GM18498 (cell line): ENCODE measurements at regions not wholly inside any gene's neighbourhood (a gene's known extent, or its start where the extent isn't known, plus 50 kb on each side); places are given as distances from the start of the nearest gene placed in this dataset.

ENCODE experiments used
- ATAC-seq: cut with Tn5 transposase; IDR thresholded peaks from one replicate; pipeline ENCODE4 v1.9.1; 2021; ENCODE audit warnings: mild to moderate bottlenecking, moderate library complexity; ENCODE audit not compliant: unreplicated experiment

- no peak for ATAC-seq
Observed at GRCh38 chr4:126697748-126698147, 935.0 kb upstream of the INTU start.

DNA sequence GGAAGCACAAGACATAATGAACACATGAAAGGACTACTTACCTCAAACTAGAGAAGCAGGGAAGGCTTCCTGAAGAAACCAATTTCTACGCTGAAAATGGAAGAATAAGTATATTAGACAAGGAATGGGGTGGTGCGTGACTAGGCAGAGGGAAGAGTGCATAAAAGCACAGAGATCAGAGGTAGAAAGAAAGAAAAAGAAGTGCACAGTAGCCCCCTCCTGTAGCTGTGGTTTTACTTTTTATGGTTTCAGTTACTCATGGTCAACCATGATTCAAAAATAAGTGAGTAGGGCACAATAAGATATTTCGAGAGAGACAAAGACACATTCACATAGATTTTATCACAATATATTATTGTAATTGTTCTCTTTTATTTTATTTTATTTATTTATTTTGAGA lies 934.5 kb upstream of the INTU start:
- no peak for ATAC-seq

GRCh38 chr4:126701756-126702155 lies 931.0 kb upstream of the INTU start:
- no peak for ATAC-seq

DNA sequence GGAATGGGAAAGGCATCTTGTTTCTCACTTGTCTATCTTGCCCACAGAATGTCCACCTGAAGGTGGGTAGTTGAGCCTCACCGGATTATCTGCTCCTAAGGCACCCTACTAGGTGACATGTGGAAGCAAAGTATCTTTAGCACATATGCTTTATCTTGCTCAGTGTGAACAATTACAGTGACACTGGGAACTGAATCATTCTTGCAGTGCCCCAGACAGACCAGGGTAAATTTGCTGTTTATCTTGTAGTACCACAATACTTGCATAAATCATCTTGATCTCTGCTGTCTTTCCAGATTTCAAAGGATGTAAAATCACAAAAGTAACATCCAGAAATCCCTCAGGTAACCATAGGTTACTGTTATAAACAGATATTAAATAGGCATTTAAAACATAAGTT lies 930.0 kb upstream of the INTU start:
- no peak for ATAC-seq

DNA sequence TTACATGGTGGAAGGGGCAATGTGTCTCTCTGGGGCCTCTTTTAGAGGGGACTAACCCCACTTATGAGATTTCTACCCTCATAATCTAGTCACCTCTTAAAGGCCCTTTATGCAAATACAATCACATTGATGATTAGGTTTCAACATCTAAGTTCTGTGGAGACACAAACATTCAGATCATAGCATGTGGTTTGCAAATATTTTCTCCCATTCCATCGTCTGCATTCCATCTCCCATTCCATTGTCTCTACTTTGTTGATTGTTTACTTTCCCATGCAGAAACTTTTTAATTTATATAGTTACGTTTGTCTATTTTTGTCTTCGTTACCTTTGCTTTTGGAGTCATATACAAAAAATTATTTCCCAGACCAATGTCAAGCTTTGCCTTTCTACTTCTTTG lies 927.5 kb upstream of the INTU start:
- no peak for ATAC-seq

DNA sequence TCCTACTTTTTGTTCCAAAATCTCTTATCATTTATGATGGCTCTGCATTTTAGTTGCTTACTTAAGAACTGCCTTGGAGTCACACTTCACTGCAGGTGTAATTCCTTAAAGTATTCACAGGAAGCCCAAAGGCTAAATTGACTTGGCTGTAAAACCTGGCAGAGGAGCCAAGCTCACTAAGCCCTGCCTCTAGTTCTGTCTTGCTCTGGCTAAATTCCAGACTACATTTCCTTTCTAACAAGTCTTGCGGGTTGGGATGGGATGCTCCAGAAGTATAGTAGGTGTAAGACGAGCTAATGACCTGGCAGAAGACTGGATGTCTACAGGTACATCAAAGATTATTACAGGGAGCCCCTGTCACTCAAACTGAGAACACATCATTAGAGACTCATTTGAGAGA lies 924.0 kb upstream of the INTU start:
- ATAC-seq = no peak

DNA sequence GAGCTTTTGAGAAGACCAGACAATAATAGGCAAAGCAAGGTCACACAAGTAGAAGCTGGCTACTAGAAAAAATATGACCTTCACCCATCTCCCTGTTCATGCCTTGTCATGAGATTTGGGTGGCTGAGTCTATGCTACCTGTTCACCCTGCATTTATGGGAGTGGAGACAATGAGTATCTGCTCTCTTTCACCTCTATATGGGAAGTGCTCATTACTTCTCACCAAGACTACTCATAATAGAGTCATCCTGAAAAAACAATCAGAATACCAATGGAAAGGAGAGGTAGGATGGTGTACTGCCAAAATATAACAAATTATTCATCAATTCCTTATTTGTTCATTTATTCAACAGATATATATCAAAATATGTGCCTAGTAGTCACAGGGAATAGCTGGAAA lies 921.8 kb upstream of the INTU start:
- ATAC-seq = no peak

GRCh38 chr4:126715067-126715466 lies 917.7 kb upstream of the INTU start:
- no peak for ATAC-seq

GRCh38 chr4:126715681-126716080 lies 917.1 kb upstream of the INTU start:
- ATAC-seq = no peak

- no peak for ATAC-seq
Observed at GRCh38 chr4:126718136-126718535, 914.6 kb upstream of the INTU start.

DNA sequence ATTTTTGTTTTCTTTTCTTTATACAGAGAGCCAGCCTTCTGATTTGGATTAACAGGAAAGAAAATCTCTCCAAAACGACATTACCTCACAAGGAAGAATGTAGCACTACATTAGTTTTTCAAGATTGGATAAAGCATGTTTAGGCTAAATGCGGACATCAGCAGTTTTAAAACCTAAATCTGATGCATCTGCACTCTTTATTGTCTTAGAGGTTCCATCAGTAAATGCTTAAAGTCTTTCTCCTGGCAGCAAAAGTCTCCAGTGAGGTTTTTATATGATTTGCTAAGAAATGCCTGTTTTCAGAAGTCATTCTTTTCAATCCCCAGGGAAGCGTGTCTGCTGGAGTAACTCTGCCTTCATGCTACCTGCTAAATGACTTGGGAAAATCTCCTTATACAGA lies 912.9 kb upstream of the INTU start:
- no peak for ATAC-seq

- ATAC-seq = no peak
Observed at GRCh38 chr4:126725906-126726305, 906.9 kb upstream of the INTU start.

DNA sequence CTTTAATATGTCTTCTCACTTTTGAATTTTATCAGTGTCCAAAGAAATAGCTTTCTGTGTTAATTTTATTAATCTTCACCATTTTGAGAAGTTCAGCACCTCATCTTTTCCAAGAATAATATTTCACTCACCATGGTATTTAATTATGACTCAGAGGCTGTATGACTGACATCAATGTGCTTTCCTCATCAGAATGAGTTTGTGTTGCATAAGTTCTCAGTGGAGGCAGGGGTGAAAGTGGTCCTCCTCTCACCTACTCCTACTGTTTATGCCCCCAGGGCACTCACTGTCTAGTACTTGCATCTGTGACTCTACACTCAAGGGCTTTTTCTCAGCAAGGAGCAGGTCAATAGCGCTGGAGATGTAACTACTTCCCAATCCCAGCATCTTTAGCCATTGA lies 905.3 kb upstream of the INTU start:
- ATAC-seq = no peak

GRCh38 chr4:126731062-126731461 lies 901.7 kb upstream of the INTU start:
- ATAC-seq = no peak

DNA sequence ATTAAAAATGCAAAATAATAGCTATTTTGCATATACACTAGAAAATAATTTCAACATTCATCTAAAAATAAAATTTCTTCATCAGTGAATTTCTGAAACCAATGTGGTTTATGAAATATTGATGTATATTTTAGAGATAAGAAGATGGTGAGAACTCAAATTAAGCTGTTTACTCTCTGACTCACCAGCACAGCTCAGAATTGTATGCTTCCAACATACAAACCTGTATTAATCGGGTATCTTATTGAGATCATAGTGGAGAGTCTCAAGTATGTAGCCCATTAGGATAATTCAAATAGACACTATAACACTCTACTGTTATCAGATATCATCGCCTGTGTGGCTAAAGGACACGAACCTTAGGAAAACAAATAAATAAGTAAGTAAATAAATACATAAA lies 899.5 kb upstream of the INTU start:
- ATAC-seq = no peak

- no peak for ATAC-seq
Observed at GRCh38 chr4:126734465-126734864, 898.3 kb upstream of the INTU start.

DNA sequence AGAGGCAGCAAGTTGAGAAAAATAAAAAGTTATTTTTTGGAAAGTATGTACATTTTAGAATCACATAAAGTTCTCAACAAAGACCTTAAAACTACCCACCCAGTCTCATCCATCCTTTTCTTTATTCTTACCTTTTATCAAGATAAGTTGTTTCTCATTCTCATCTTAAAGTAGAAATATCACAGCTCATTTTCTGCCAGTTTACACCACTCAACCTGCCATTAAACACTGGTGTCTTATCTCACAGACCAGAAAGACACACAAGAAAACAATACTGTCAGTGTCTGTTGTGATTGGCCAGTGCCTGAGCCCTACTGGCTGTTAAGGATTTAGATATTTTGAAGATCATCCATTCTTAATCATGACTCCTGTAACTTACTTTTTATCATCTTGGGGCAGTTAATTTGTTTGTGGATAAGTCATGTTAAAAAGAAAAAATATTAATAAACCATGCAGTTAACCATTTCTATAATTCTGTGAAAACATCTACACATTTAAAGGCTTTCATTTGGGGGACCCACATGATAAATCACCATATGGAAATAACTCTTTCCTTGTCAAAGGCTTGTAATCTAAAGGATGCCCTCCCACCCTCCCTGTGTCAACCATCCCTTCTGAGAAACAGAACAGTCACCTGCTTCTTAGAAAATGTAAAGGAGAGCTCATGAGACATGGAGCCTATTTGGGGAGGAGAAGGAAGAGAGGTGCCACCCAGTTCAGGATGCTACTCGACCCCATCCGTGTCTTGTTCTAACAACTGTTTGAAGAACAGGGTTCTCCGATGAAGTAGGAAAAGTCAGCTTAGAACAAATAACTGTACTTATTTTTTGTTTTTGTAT lies 897.2 kb upstream of the INTU start:
- no peak for ATAC-seq

- no peak for ATAC-seq
Observed at GRCh38 chr4:126736133-126736518, 896.6 kb upstream of the INTU start.

DNA sequence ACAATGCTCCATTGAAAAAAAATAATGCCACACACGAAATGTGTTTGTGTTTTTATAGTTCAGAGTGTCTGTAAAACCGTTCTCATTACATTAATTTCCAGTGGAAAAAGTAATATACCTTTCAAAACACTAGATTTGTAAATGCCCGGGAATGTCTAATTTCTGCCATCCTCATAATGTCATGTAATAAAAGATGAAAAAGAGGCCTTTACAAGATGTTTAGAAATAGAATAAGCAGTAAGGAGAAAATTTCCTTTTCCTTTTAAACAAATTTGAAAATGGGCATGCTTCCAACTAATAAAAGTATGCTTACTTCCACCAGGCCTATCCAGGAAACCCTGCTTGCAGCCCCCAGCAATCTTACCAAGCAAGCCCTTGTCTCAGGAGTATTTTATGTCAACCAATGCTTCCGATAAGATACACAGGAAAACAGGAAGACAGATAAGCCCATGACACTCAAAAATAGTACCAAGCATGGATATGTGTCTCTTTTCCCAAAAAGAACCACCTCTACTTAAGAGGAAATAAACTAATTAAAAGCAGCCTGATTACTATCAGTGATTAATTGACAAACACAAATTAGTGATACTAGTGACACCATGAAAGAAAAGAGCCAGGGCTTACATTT lies 894.7 kb upstream of the INTU start:
- ATAC-seq = no peak

DNA sequence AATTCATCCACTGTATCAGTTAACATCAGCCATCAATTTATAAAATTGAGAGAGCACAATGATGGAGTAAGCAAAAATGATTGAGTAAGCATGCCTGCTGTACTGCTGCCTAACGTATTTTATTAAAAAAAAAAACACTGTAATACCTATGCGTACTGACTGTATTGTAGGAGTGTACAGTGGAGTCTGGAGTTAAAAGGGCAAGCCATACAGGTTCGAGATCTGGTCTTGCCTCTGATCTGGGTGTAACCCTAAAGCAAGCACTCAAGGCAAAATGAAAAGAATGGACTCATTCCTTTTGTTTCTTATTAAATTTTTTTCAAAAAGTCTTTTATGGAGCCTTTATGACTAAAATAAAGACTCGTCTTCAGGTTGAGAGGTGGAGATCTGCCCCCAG lies 894.2 kb upstream of the INTU start:
- ATAC-seq = no peak

GRCh38 chr4:126738926-126739325 lies 893.8 kb upstream of the INTU start:
- no peak for ATAC-seq

DNA sequence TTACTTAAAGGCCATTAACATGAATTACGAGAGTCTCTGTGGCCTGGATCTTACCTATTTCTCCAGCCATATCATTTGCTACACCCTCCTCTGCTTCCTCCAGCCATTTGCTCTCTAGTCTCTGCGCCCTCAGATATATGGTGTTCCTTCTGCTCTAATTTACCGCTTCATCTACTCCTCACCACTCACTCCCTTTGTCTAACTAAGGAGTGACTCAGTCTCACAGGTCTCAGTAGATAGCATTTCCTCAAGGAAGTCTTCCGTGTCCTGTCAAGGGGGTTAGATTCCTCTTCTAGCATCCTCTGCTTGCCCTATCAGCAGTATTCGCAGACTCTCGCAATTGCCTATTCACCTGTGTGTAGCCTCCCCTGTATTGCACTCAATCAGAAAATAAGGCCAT lies 892.1 kb upstream of the INTU start:
- no peak for ATAC-seq

- peak; percentile 72 for ATAC-seq
Observed at GRCh38 chr4:126742048-126742447, 890.7 kb upstream of the INTU start.
